K562 (cell line): ENCODE measurements at regions not wholly inside any gene's neighbourhood (a gene's known extent, or its start where the extent isn't known, plus 50 kb on each side); places are given as distances from the start of the nearest gene placed in this dataset.

ENCODE experiments used
- CHD1 ChIP-seq: fragments of 200-600 bp; sonication (generic); IDR thresholded peaks from one replicate; pipeline ENCODE4 v1.6.1; 2012; ENCODE audit warnings: mild to moderate bottlenecking, moderate library complexity, low read length, inconsistent platforms
- COPS2 ChIP-seq: fragments of 450-650 bp; conservative IDR thresholded peaks from 2 replicates; pipeline ENCODE4 v1.6.1; 2016; ENCODE audit warnings: mild to moderate bottlenecking, moderate library complexity
- EP400 ChIP-seq: fragments of 450-650 bp; IDR thresholded peaks from 2 replicates; pipeline ENCODE4 v1.6.1; 2017; ENCODE audit warnings: antibody characterized with exemption, mild to moderate bottlenecking, moderate library complexity
- FOXM1 ChIP-seq, 2 experiments: fragments of 450-650 bp in 1 of 2; sonication (generic) in 1 of 2; formaldehyde crosslinking in 1 of 2; IDR thresholded peaks; 2 replicates each; pipeline versions ENCODE4 v1.6.1 to v1.9.0; 2017 to 2022; ENCODE audit warnings: low read depth in 2 of 2, mild to moderate bottlenecking in 2 of 2, missing genetic modification reagents in 1 of 2, moderate library complexity in 1 of 2
- GABPA ChIP-seq: fragments of 200-800 bp; sonication (Bioruptor generic); conservative IDR thresholded peaks from 2 replicates; pipeline ENCODE4 v1.6.1; 2016; ENCODE audit warnings: low read depth, missing genetic modification characterization, missing compliant biosample characterization
- POLR2A ChIP-seq: fragments of 450-650 bp; conservative IDR thresholded peaks from 2 replicates; pipeline ENCODE4 v1.6.1; 2016
- SREBF1 ChIP-seq: fragments of 150-350 bp; IDR thresholded peaks from 2 replicates; pipeline ENCODE4 v1.6.1; 2014; ENCODE audit warnings: antibody characterized with exemption, low read depth, low read length, borderline replicate concordance
- TAF1 ChIP-seq: IDR thresholded peaks from 2 replicates; pipeline ENCODE4 v1.6.1; 2011; ENCODE audit warnings: mild to moderate bottlenecking, low read length, moderate library complexity; ENCODE audit not compliant: insufficient read depth, control insufficient read depth, severe bottlenecking; ENCODE audit errors: extremely low read depth
- TF ChIP-seq, protein P1 (sequence below), 3 experiments: IDR thresholded peaks in 2 of 3; conservative IDR thresholded peaks in 1 of 3; 2 replicates each; pipeline ENCODE4 v1.5.1; 2011 to 2012; ENCODE audit warnings: low read length in 3 of 3, mild to moderate bottlenecking in 3 of 3, control low read depth in 2 of 3, improper control_type of control experiment in 1 of 3, inconsistent platforms in 1 of 3, low read depth in 1 of 3, mixed read lengths in 1 of 3, moderate library complexity in 1 of 3; ENCODE audit not compliant: insufficient read depth in 2 of 3
- TF ChIP-seq, protein P2 (sequence below): sonication (generic); formaldehyde crosslinking; IDR thresholded peaks from 2 replicates; pipeline ENCODE4 v1.8.0; 2022; ENCODE audit warnings: mild to moderate bottlenecking, missing genetic modification reagents

DNA sequence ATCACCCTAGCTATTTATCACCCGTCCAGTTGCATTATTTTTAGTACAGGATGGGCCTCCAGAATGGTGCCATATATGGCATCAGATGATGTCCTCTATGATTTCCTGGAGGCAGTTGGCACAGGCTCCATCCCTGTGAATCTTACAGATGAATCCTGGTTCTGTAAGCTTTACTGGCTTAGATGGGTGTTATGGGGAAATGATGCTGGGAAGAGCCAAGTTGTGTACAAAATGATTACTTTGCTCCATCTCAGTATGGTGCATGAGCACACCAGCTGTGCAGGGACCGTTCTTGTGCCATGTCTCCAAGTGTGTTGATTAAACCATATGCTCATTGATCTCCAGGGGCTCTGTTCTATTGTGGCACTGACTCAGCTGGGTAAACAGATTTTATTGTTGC, 755.7 kb downstream of the TLR4 start:
- TF ChIP-seq, protein P1, sequence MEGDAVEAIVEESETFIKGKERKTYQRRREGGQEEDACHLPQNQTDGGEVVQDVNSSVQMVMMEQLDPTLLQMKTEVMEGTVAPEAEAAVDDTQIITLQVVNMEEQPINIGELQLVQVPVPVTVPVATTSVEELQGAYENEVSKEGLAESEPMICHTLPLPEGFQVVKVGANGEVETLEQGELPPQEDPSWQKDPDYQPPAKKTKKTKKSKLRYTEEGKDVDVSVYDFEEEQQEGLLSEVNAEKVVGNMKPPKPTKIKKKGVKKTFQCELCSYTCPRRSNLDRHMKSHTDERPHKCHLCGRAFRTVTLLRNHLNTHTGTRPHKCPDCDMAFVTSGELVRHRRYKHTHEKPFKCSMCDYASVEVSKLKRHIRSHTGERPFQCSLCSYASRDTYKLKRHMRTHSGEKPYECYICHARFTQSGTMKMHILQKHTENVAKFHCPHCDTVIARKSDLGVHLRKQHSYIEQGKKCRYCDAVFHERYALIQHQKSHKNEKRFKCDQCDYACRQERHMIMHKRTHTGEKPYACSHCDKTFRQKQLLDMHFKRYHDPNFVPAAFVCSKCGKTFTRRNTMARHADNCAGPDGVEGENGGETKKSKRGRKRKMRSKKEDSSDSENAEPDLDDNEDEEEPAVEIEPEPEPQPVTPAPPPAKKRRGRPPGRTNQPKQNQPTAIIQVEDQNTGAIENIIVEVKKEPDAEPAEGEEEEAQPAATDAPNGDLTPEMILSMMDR (IDR thresholded peaks at IDR 0.05 in 2 of 3, conservative IDR thresholded peaks at IDR 0.05 in 1 of 3; ENCODE audit: insufficient read depth in 2 of 3, low read depth in 1 of 3, low read length in 3 of 3), result no peak
- TF ChIP-seq FOXM1 (IDR thresholded peaks at IDR 0.05; ENCODE audit: low read depth) (no peak), FOXM1 (CRISPR knock-in tag; IDR thresholded peaks at IDR 0.05; ENCODE audit: low read depth) (no peak), GABPA (tag) (no peak), TAF1 (no peak), EP400 (no peak), SREBF1 (no peak), COPS2 (no peak), POLR2A (no peak), CHD1 (no peak)
- TF ChIP-seq, protein P2, sequence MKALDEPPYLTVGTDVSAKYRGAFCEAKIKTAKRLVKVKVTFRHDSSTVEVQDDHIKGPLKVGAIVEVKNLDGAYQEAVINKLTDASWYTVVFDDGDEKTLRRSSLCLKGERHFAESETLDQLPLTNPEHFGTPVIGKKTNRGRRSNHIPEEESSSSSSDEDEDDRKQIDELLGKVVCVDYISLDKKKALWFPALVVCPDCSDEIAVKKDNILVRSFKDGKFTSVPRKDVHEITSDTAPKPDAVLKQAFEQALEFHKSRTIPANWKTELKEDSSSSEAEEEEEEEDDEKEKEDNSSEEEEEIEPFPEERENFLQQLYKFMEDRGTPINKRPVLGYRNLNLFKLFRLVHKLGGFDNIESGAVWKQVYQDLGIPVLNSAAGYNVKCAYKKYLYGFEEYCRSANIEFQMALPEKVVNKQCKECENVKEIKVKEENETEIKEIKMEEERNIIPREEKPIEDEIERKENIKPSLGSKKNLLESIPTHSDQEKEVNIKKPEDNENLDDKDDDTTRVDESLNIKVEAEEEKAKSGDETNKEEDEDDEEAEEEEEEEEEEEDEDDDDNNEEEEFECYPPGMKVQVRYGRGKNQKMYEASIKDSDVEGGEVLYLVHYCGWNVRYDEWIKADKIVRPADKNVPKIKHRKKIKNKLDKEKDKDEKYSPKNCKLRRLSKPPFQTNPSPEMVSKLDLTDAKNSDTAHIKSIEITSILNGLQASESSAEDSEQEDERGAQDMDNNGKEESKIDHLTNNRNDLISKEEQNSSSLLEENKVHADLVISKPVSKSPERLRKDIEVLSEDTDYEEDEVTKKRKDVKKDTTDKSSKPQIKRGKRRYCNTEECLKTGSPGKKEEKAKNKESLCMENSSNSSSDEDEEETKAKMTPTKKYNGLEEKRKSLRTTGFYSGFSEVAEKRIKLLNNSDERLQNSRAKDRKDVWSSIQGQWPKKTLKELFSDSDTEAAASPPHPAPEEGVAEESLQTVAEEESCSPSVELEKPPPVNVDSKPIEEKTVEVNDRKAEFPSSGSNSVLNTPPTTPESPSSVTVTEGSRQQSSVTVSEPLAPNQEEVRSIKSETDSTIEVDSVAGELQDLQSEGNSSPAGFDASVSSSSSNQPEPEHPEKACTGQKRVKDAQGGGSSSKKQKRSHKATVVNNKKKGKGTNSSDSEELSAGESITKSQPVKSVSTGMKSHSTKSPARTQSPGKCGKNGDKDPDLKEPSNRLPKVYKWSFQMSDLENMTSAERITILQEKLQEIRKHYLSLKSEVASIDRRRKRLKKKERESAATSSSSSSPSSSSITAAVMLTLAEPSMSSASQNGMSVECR (CRISPR knock-in tag), result no peak
